Activated naive CD4-positive, alpha-beta T cell treated with Interleukin-2 at 50 U/mL for 16 hours (primary cell): ENCODE measurements at regions not wholly inside any gene's neighbourhood (a gene's known extent, or its start where the extent isn't known, plus 50 kb on each side); places are given as distances from the start of the nearest gene placed in this dataset.
"Not testable (repeated sequence)": the region's sequence is repeated elsewhere in the genome, so short reads cannot be mapped to it uniquely, and the experiment has no call there.

Source experiments
- DNase-seq: peaks from one replicate; pipeline ENCODE4 v3.0.0-alpha.2; 2020

DNA sequence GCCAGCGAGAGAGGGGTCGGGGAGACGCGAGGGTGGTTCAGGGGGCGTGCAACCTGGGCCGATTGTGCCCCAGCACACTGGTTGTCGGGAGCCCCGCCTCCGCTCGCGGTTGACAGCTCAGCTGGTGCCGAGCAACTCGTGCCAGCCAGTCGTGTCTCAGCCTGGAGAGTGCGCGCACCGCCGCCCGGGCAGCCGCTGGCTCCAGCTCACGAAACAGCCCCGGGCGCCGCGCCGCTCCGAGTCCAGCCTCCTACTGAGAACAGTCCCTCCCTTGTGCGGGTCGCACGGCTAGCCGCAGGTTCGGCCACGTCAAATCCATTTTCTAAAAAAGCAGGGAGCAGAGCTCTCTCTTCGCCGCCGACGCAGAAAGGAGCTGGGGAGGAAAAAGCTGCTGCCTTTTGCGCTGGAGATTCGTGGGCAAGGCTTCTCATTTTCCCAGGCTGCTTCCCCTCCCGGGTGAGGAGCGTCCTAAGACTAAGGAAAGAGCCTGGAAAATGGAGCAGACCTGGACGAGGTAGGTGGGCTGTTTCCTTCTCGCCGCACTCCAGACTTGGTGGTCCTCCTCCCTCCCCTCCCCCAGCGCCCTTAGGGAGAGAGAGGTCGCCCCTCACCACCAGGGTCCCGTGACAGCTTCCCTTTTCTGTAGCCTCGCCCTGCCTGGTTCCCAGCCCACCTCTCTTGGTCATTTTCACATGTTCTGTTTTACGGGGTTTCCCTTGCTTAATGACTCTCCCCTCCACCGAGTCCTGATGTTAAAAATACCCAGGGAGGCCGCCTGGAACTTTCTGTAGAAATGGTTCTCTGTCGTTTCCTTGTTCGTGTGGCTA lies 56.7 kb upstream of the SEC22B start:
- DNase-seq = not testable (repeated sequence)

- DNase-seq = not testable (repeated sequence)
Measured at GRCh38 chr1:120229835-120230234, 53.5 kb upstream of the SEC22B start.
